Esophagus squamous epithelium (tissue), 5 donors: ENCODE measurements at regions not wholly inside any gene's neighbourhood (a gene's known extent, or its start where the extent isn't known, plus 50 kb on each side); places are given as distances from the start of the nearest gene placed in this dataset.

Experiments
- DNase-seq: peaks from one replicate; lab custom pipeline; 2025; lab: John Stamatoyannopoulos, UW
- H3K27ac ChIP-seq, 4 donors: fragments of 200-600 bp; sonication (generic); one replicate each; pipeline ENCODE4 v1.5.1; 2016 to 2019; ENCODE audit warnings: mild to moderate bottlenecking in 1 of 4
- H3K27me3 ChIP-seq, 4 donors: fragments of 200-600 bp; sonication (generic); 1 replicate in 3 of 4; 2 replicates in 1 of 4; pipeline versions ENCODE4 v1.5.1 to v1.6.0; 2017 to 2021; ENCODE audit warnings: antibody characterized with exemption in 1 of 4
- H3K36me3 ChIP-seq, 3 donors: fragments of 200-600 bp; sonication (generic); one replicate each; pipeline ENCODE4 v1.5.1; 2016 to 2019
- H3K4me1 ChIP-seq, 3 donors: fragments of 200-600 bp; sonication (generic); one replicate each; pipeline ENCODE4 v1.5.1; 2017 to 2019
- H3K4me3 ChIP-seq, 4 donors: fragments of 200-600 bp; sonication (generic); 1 replicate in 3 of 4; 2 replicates in 1 of 4; pipeline ENCODE4 v1.5.1; 2016 to 2019; ENCODE audit warnings: mild to moderate bottlenecking in 2 of 4, moderate library complexity in 1 of 4
- H3K9me3 ChIP-seq, 3 donors: fragments of 200-600 bp; sonication (generic); one replicate each; pipeline ENCODE4 v1.5.1; 2016 to 2019
- POLR2A ChIP-seq, 4 donors: fragments of 450-650 bp; IDR thresholded peaks; one replicate each; pipeline ENCODE4 v1.6.1; 2017; ENCODE audit warnings: antibody characterized with exemption in 4 of 4, mild to moderate bottlenecking in 4 of 4, moderate library complexity in 3 of 4
- WGBS, 2 donors: methylation state at CpG; one replicate each; pipeline ENCODE4 v1.1.5; 2018; 5-methylcytosine and 5-hydroxymethylcytosine counted together
- intact Hi-C: fragments of 100-400 bp; cut with DNase I; formaldehyde crosslinking; loops from one replicate; pipeline ENCODE4 v1.15.0; 2022
- TF ChIP-seq, protein P1 (sequence below), 6 experiments: fragments of 450-650 bp in 4 of 6; fragments of 200-600 bp in 2 of 6; sonication (generic) in 2 of 6; IDR thresholded peaks; one replicate each; pipeline ENCODE4 v1.5.1; 2016 to 2019; ENCODE audit warnings: antibody characterized with exemption in 6 of 6, mild to moderate bottlenecking in 4 of 6, moderate library complexity in 4 of 6
- donor health status: DM: yes; HTN: yes; CAD: no.

DNA sequence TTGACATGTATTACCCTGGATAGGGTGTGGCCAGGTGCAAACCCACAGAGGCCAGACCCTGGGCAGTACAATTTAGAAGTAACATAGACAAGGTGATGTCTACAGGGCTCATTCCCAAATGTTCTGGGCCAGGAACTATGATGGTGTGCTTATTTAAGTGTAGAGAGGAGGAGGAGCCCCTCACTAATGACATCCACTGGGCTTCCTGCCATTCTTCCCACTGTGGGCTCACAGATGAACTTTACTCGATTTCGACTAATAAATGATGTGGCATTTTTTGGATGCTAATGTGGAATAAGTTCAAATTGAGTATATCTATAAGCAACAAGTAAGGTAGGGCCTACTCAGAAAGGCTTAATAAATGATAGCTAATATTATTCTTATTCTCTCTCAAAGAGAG, 280.9 kb upstream of the BOD1L1 start:
- no peaks in the 10 kb centered on the region for H3K9me3 ChIP-seq
- no peak for DNase-seq
- no peak overlapping the region for H3K4me3 ChIP-seq
- WGBS, 2 donors, result 90 to 100% methylated on average over 2 of the region's 2 CpGs
- intact Hi-C loops, result no loop called here
- no peak for TF ChIP-seq POLR2A (IDR thresholded peaks at IDR 0.05)
- TF ChIP-seq, protein P1, sequence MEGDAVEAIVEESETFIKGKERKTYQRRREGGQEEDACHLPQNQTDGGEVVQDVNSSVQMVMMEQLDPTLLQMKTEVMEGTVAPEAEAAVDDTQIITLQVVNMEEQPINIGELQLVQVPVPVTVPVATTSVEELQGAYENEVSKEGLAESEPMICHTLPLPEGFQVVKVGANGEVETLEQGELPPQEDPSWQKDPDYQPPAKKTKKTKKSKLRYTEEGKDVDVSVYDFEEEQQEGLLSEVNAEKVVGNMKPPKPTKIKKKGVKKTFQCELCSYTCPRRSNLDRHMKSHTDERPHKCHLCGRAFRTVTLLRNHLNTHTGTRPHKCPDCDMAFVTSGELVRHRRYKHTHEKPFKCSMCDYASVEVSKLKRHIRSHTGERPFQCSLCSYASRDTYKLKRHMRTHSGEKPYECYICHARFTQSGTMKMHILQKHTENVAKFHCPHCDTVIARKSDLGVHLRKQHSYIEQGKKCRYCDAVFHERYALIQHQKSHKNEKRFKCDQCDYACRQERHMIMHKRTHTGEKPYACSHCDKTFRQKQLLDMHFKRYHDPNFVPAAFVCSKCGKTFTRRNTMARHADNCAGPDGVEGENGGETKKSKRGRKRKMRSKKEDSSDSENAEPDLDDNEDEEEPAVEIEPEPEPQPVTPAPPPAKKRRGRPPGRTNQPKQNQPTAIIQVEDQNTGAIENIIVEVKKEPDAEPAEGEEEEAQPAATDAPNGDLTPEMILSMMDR (IDR thresholded peaks at IDR 0.05), result no peak
- H3K27me3 ChIP-seq, result no peaks in the 10 kb centered on the region
- no peaks in the 10 kb centered on the region for H3K36me3 ChIP-seq
- H3K27ac ChIP-seq, result no peak overlapping the region
- peaks cover 0 to 3% (median 0%) of the 10 kb centered on the region in 3 donors for H3K4me1 ChIP-seq

DNA sequence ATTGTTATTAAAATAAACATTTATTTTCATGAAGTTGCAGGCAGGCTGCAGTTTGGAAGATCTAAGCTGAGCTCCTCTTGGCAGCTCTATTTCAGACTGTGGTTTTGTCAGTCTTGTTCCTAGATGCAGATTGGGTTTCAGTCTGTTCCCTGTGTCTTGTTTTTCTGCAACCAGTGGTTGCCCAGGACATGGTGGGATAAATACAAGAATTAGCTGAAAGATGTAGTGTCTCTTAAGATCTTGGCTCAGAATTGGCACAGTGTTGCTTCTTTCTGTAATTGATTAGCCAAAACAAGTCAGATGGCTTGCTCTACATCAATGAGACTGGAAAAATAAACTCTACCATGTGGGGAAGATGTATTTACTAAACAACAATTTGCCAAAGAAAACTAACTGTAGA, 283.0 kb upstream of the BOD1L1 start:
- Histone ChIP-seq H3K27ac (no peak overlapping the region), H3K27me3 (no peaks in the 10 kb centered on the region), H3K4me1 (peaks cover 0 to 3% (median 0%) of the 10 kb centered on the region in 3 donors), H3K4me3 (no peak overlapping the region), H3K36me3 (no peaks in the 10 kb centered on the region), H3K9me3 (no peaks in the 10 kb centered on the region)
- TF ChIP-seq, protein P1 (IDR thresholded peaks at IDR 0.05), result no peak
- no peak for TF ChIP-seq POLR2A (IDR thresholded peaks at IDR 0.05)
- DNase-seq, result no peak
- intact Hi-C loops, result no loop called here

DNA sequence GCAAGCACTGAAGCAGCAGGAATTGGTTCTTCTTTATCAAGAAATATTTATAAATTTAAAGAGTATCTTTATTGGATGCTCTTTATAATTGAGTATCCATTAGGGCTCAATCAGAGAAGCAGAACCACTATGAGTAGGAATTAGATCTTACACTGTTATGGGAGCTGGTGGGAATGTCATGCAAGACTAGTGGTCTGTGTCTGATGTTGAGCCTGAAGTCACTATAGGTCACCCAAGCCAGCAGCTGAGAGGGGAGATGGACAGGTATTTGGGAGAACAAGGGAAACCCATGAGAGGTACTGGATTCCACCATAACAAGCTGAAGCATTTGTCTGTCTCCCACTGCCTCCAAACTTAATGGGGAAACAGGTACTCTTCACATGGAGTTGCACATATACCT, 283.7 kb upstream of the BOD1L1 start:
- TF ChIP-seq, protein P1 (IDR thresholded peaks at IDR 0.05), result no peak
- no peak for TF ChIP-seq POLR2A (IDR thresholded peaks at IDR 0.05)
- H3K36me3 ChIP-seq, result no peaks in the 10 kb centered on the region
- no peaks in the 10 kb centered on the region for H3K9me3 ChIP-seq
- intact Hi-C loops, result no loop called here
- no peak for DNase-seq
- H3K4me3 ChIP-seq, result no peak overlapping the region
- peaks cover 0 to 3% (median 0%) of the 10 kb centered on the region in 3 donors for H3K4me1 ChIP-seq
- H3K27me3 ChIP-seq, result no peaks in the 10 kb centered on the region
- no peak overlapping the region for H3K27ac ChIP-seq

DNA sequence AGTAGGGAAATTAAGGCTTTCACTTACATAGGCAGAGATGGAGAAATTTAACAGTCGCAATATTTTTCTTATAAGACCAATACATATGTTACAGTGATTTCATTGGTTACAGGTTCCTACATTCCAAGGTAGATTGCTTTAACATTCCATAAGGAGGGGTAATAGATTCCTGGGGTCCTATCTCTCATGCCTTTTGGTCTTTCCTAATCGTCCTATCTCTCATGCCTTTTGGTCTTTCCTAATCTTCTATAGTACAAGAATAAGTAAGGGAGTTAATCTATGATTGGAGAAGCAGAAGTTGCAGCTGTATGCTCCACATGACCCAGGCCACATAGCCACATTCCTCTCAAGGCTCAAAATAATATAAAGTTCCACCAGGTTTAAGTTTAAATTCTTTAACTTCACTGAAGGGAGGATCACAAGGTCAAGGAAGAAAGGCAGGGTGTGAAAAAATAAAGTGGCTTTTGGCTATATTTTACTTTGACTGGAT, 285.0 kb upstream of the BOD1L1 start:
- intact Hi-C loops, result no loop called here
- no peak for DNase-seq
- TF ChIP-seq POLR2A (IDR thresholded peaks at IDR 0.05), result no peak
- TF ChIP-seq, protein P1 (IDR thresholded peaks at IDR 0.05), result no peak
- H3K27me3 ChIP-seq, result no peaks in the 10 kb centered on the region
- no peaks in the 10 kb centered on the region for H3K9me3 ChIP-seq
- no peak overlapping the region for H3K4me3 ChIP-seq
- H3K4me1 ChIP-seq, result peaks cover 0 to 3% (median 0%) of the 10 kb centered on the region in 3 donors
- H3K27ac ChIP-seq, result no peak overlapping the region
- 63% methylated on average over 2 of the region's 2 CpGs for WGBS, 2 donors
- no peaks in the 10 kb centered on the region for H3K36me3 ChIP-seq

DNA sequence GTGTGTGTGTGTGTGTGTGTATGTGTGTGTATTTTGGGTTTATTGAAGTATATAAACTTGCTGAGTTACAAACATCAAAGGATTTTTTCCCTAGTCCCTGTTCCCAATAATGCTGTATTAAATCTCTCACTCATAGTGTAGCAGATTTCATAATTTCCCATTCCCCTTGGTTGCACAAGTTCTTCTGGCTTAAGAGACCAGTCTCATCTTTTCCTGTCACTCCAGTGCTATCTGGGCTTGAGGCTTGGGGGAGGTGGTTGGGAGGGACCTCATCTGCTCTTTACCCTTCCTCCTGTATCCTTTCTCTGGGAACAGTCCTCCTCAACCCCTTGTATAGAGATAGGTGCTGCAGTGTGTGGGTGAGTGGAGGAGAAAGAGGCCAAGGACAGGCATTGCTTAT, 285.4 kb upstream of the BOD1L1 start:
- Histone ChIP-seq H3K9me3 (no peaks in the 10 kb centered on the region), H3K4me1 (no peaks in the 10 kb centered on the region), H3K27me3 (no peaks in the 10 kb centered on the region), H3K27ac (no peak overlapping the region), H3K36me3 (no peaks in the 10 kb centered on the region), H3K4me3 (no peak overlapping the region)
- TF ChIP-seq POLR2A (IDR thresholded peaks at IDR 0.05), result no peak
- TF ChIP-seq, protein P1 (IDR thresholded peaks at IDR 0.05), result no peak
- intact Hi-C loops, result no loop called here
- DNase-seq, result no peak
